Neural progenitor cell (in vitro differentiated cells): ENCODE measurements at regions not wholly inside any gene's neighbourhood (a gene's known extent, or its start where the extent isn't known, plus 50 kb on each side); places are given as distances from the start of the nearest gene placed in this dataset.

Experiments used
- CTCF ChIP-seq: fragments of 200-600 bp; sonication (generic); IDR thresholded peaks from 2 replicates; pipeline ENCODE4 v1.5.1; 2017; ENCODE audit warnings: antibody characterized with exemption, mild to moderate bottlenecking
- EZH2phosphoT487 ChIP-seq: fragments of 200-600 bp; sonication (generic); IDR thresholded peaks from 2 replicates; pipeline ENCODE4 v1.6.1; 2017; ENCODE audit warnings: antibody characterized with exemption

DNA sequence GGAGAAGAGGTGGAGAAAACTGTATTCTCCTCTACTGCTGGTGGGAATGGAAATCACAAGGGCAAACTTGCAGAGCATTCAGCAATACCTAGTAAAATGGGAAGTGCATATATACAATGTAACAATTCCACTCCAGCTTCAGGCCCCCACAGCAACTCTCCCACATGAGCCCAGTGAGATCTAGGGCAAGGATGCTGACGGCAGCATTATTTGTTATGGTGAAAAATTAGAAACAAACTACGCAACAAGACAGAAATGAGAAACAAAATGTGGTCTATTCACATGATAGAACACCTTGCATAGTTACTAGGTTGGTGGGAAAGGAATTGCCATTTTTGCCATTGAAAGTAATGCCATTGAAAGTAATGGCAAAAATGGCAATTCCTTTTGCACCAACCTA lies 98.9 kb upstream of the SRSF6 start:
- TF ChIP-seq EZH2phosphoT487 = no peak
- no peak for TF ChIP-seq CTCF
